Spleen (tissue), 7 donors: ENCODE measurements at regions not wholly inside any gene's neighbourhood (a gene's known extent, or its start where the extent isn't known, plus 50 kb on each side); places are given as distances from the start of the nearest gene placed in this dataset.

Experiments used
- CTCF ChIP-seq, 11 experiments: fragments of 200-600 bp in 7 of 11; fragments of 450-650 bp in 4 of 11; sonication (generic) in 4 of 11; IDR thresholded peaks in 8 of 11; conservative IDR thresholded peaks in 3 of 11; 1 replicate in 7 of 11; 2 replicates in 4 of 11; pipeline versions ENCODE4 v1.4.0 to v1.8.0; 2016 to 2021; ENCODE audit warnings: antibody characterized with exemption in 11 of 11, inconsistent platforms in 4 of 11, mild to moderate bottlenecking in 1 of 11
- POLR2AphosphoS5 ChIP-seq, 3 donors: sonication (generic); formaldehyde crosslinking; IDR thresholded peaks; one replicate each; pipeline ENCODE4 v1.5.1; 2017; ENCODE audit warnings: antibody characterized with exemption in 3 of 3
- donor health status: DM: no; HTN: no; CAD: no; lungs with moderate emphysema.
- donor health status: DM: no; HTN: no; CAD: no.
- donor health status: DM: no; HTN: no; CAD: no.

- TF ChIP-seq CTCF (IDR thresholded peaks at IDR 0.05 in 8 of 11, conservative IDR thresholded peaks at IDR 0.05 in 3 of 11) (no peak), POLR2AphosphoS5 (IDR thresholded peaks at IDR 0.05) (no peak)
Observed at GRCh38 chr11:23314162-23314561, 453.9 kb upstream of the CCDC179 start.
